ENCODE measurements at regions not wholly inside any gene's neighbourhood (a gene's known extent, or its start where the extent isn't known, plus 50 kb on each side); places are given as distances from the start of the nearest gene placed in this dataset.

GRCh38 chr3:27591312-27592210, 107.4 kb upstream of the SLC4A7 start (continued):
- no peak for TF ChIP-seq CHD7 (IDR thresholded peaks at IDR 0.05; ENCODE audit: insufficient replicate concordance, low read length)
- TF ChIP-seq SAP30 (IDR thresholded peaks at IDR 0.05; ENCODE audit: insufficient read depth, insufficient replicate concordance, low read length), result no peak
- no peak for TF ChIP-seq RBBP5 (IDR thresholded peaks at IDR 0.05; ENCODE audit: borderline replicate concordance, low read depth, low read length)
- no peak for TF ChIP-seq CTBP2 (IDR thresholded peaks at IDR 0.05; ENCODE audit: borderline replicate concordance, insufficient read depth, insufficient read length, low read length)
- no peak for TF ChIP-seq YY1 (IDR thresholded peaks at IDR 0.05; ENCODE audit: low read depth, low read length)
- TF ChIP-seq POLR2A (IDR thresholded peaks at IDR 0.05; ENCODE audit: control extremely low read depth in 1 of 2, low read depth in 2 of 2, low read length in 2 of 2), result no peak
- no peak for TF ChIP-seq SIX5 (IDR thresholded peaks at IDR 0.05; ENCODE audit: low read depth, low read length)
- no peak for TF ChIP-seq POU5F1 (IDR thresholded peaks at IDR 0.05; ENCODE audit: low read depth, low read length)
- no peak for TF ChIP-seq ATF3 (IDR thresholded peaks at IDR 0.05; ENCODE audit: insufficient read depth, low read depth, low read length)
- no peak for TF ChIP-seq KDM5A (IDR thresholded peaks at IDR 0.05; ENCODE audit: low read length)

All from H1 (cell line).